ENCODE measurements at regions not wholly inside any gene's neighbourhood (a gene's known extent, or its start where the extent isn't known, plus 50 kb on each side); places are given as distances from the start of the nearest gene placed in this dataset.

DNA sequence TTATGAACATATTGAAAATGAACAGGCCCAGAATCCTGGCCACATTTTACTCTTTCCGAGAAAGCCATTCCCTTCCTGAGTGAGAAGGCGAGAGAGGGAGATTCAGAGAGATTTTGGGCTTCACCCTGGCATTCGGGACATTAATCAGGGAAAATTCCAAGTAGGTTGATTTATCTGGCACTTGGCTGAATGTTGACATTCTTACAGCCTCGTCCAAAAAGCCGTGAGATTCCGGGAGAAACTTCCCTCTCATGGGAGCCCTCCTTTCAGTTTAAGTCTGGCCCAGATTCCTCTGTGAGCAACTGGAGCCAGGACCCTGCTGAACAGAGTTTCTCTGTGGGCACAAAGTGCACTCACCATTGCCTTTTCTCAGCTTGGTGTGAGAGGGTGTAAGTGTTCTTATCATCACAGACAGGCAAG is 129.2 kb upstream of the PEG3 start:
- Histone ChIP-seq H3K79me2 (ENCODE audit: insufficient read depth, low read length) (no peaks in the 10 kb centered on the region), H2AFZ (ENCODE audit: low read depth, low read length, poor library complexity, severe bottlenecking) (no peak overlapping the region), H3K27ac (ENCODE audit: low read depth, low read length) (no peak overlapping the region), H3K36me3 (ENCODE audit: control insufficient read depth in 1 of 2, insufficient read depth in 2 of 2, low read length in 2 of 2) (no peaks in the 10 kb centered on the region), H3K9me3 (ENCODE audit: control insufficient read depth in 1 of 2, insufficient read depth in 1 of 2, low read depth in 1 of 2, low read length in 2 of 2) (peaks cover 0 to 29% of the 10 kb centered on the region in 2 experiments; a peak in 2 of 4 replicates), H3K9ac (ENCODE audit: low read length) (no peak overlapping the region), H3K4me3 (replicated peaks in 1 of 2; ENCODE audit: low read depth in 1 of 2, low read length in 2 of 2) (no peak overlapping the region), H3K9me2 (ENCODE audit: insufficient read depth) (no peaks in the 10 kb centered on the region), H3K4me1 (ENCODE audit: control insufficient read depth in 1 of 2, insufficient read depth in 2 of 2, low read length in 2 of 2) (no peaks in the 10 kb centered on the region), H3K4me2 (ENCODE audit: low read length) (no peak overlapping the region), H4K20me1 (ENCODE audit: insufficient read depth) (no peaks in the 10 kb centered on the region), H3K27me3 (ENCODE audit: insufficient read depth, low read length) (no peaks in the 10 kb centered on the region)
- RAD21 ChIA-PET (ENCODE audit: low non-redundant PET in 1 of 2, low total read pairs in 2 of 2, uncharacterized antibody in 2 of 2, unreplicated experiment in 2 of 2): no interaction called here
- intact Hi-C loops (cut with micrococcal nuclease): no loop called here
- POLR2A ChIA-PET: no interaction called here
- TF ChIP-seq ELF1 (IDR thresholded peaks at IDR 0.05; ENCODE audit: borderline replicate concordance, low read depth) (no peak), SP1 (IDR thresholded peaks at IDR 0.05; ENCODE audit: low read depth) (no peak), RAD21 (IDR thresholded peaks at IDR 0.05; ENCODE audit: low read depth) (no peak), EZH2 (IDR thresholded peaks at IDR 0.05) (no peak), YY1 (IDR thresholded peaks at IDR 0.05; ENCODE audit: extremely low read depth, insufficient replicate concordance, low read depth, low read length) (no peak), JUND (IDR thresholded peaks at IDR 0.05) (no peak), ZNF274 (IDR thresholded peaks at IDR 0.05; ENCODE audit: low read depth, low read length) (no peak), SIN3A (IDR thresholded peaks at IDR 0.05; ENCODE audit: low read depth) (no peak), TCF7L2 (IDR thresholded peaks at IDR 0.05; ENCODE audit: borderline replicate concordance, extremely low read depth, insufficient read depth, insufficient read length) (no peak), SRF (IDR thresholded peaks at IDR 0.05; ENCODE audit: low read depth) (no peak), EZH2phosphoT487 (IDR thresholded peaks at IDR 0.05; ENCODE audit: borderline replicate concordance) (no peak)
- TF ChIP-seq, protein P1, sequence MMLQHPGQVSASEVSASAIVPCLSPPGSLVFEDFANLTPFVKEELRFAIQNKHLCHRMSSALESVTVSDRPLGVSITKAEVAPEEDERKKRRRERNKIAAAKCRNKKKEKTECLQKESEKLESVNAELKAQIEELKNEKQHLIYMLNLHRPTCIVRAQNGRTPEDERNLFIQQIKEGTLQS (IDR thresholded peaks at IDR 0.05): no peak
- TF ChIP-seq, protein P2, sequence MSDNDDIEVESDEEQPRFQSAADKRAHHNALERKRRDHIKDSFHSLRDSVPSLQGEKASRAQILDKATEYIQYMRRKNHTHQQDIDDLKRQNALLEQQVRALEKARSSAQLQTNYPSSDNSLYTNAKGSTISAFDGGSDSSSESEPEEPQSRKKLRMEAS (IDR thresholded peaks at IDR 0.05): no peak
- CTCF ChIA-PET: no interaction called here
- ATAC-seq: no peak
- BruUV-seq (replicated peaks): no TSS peak
- no peak for DNase-seq (ENCODE audit: low read depth, low spot score)
